Right hindlimb (tissue), 1 donor: ENCODE measurements at regions not wholly inside any gene's neighbourhood (a gene's known extent, or its start where the extent isn't known, plus 50 kb on each side); places are given as distances from the start of the nearest gene placed in this dataset.

Source experiments
- DNase-seq: peaks from one replicate; pipeline ENCODE4 v3.0.0-alpha.2; 2018

GRCh38 chr18:37662546-37663339 lies 97.1 kb upstream of the CELF4 start:
- DNase-seq: no peak

GRCh38 chr18:37662099-37662498 lies 96.5 kb upstream of the CELF4 start:
- no peak for DNase-seq

- DNase-seq: no peak
Measured at GRCh38 chr18:37661478-37661877, 95.9 kb upstream of the CELF4 start.

GRCh38 chr18:37661061-37661460 lies 95.5 kb upstream of the CELF4 start:
- no peak for DNase-seq

GRCh38 chr18:37660658-37661057 lies 95.1 kb upstream of the CELF4 start:
- no peak for DNase-seq

GRCh38 chr18:37659906-37660305 lies 94.3 kb upstream of the CELF4 start:
- peak; percentile 33 for DNase-seq

- no peak for DNase-seq
Measured at GRCh38 chr18:37658894-37659293, 93.3 kb upstream of the CELF4 start.

GRCh38 chr18:37657493-37657892 lies 91.9 kb upstream of the CELF4 start:
- DNase-seq: peak; percentile 39

GRCh38 chr18:37654731-37655369 lies 89.3 kb upstream of the CELF4 start:
- no peak for DNase-seq

- DNase-seq: no peak
Measured at GRCh38 chr18:37654034-37654433, 88.4 kb upstream of the CELF4 start.

- no peak for DNase-seq
Measured at GRCh38 chr18:37653618-37654017, 88.0 kb upstream of the CELF4 start.

GRCh38 chr18:37649930-37650329 lies 84.3 kb upstream of the CELF4 start:
- no peak for DNase-seq

GRCh38 chr18:37649416-37649815 lies 83.8 kb upstream of the CELF4 start:
- no peak for DNase-seq

GRCh38 chr18:37641573-37641972 lies 76.0 kb upstream of the CELF4 start:
- no peak for DNase-seq

- no peak for DNase-seq
Measured at GRCh38 chr18:37640504-37640903, 74.9 kb upstream of the CELF4 start.

- DNase-seq: no peak
Measured at GRCh38 chr18:37639846-37640245, 74.2 kb upstream of the CELF4 start.

- DNase-seq: no peak
Measured at GRCh38 chr18:37637478-37637850, 71.9 kb upstream of the CELF4 start.

- no peak for DNase-seq
Measured at GRCh38 chr18:37636831-37637477, 71.4 kb upstream of the CELF4 start.

- no peak for DNase-seq
Measured at GRCh38 chr18:37634516-37634915, 68.9 kb upstream of the CELF4 start.

GRCh38 chr18:37631422-37631821 lies 65.8 kb upstream of the CELF4 start:
- DNase-seq: no peak

GRCh38 chr18:37630334-37630733 lies 64.7 kb upstream of the CELF4 start:
- DNase-seq: no peak

GRCh38 chr18:37628470-37629220 lies 63.0 kb upstream of the CELF4 start:
- no peak for DNase-seq

- no peak for DNase-seq
Measured at GRCh38 chr18:37624318-37624717, 58.7 kb upstream of the CELF4 start.
